A673 (cell line): ENCODE measurements at regions not wholly inside any gene's neighbourhood (a gene's known extent, or its start where the extent isn't known, plus 50 kb on each side); places are given as distances from the start of the nearest gene placed in this dataset.

ENCODE experiments used
- BruUV-seq: library from RNA; stranded (reverse); fragments of 400-500 nt; replicated peaks from 2 replicates; lab custom pipeline; 2021; lab: Mats Ljungman, UMichigan
- CTCF ChIA-PET: fragments of 300-600 bp; sonication (Branson Sonifier 250); formaldehyde crosslinking; loops from one replicate; lab custom pipeline; 2022; ENCODE audit warnings: antibody characterized with exemption; lab: Charles Lee
- POLR2A ChIA-PET: fragments of 300-600 bp; sonication (Branson Sonifier 250); formaldehyde crosslinking; loops from one replicate; lab custom pipeline; 2022; ENCODE audit warnings: antibody characterized with exemption; ENCODE audit not compliant: low non-redundant PET; lab: Charles Lee
- DNase-seq: peaks from one replicate; pipeline ENCODE4 v3.0.0-alpha.2; 2015; ENCODE audit warnings: low spot score
- H3K27ac ChIP-seq: fragments of 200-600 bp; sonication (generic); 2 replicates; pipeline ENCODE4 v1.5.1; 2016; ENCODE audit warnings: mixed run types, low read depth, mild to moderate bottlenecking, mixed read lengths, antibody characterized with exemption, low read length; ENCODE audit not compliant: poor library complexity, severe bottlenecking
- H3K27me3 ChIP-seq: fragments of 200-600 bp; sonication (generic); replicated peaks from 2 replicates; pipeline ENCODE4 v1.6.1; 2017; ENCODE audit warnings: mixed run types, low read depth, mild to moderate bottlenecking, mixed read lengths, antibody characterized with exemption, low read length; ENCODE audit not compliant: insufficient read depth, poor library complexity
- H3K36me3 ChIP-seq: fragments of 200-600 bp; sonication (generic); 2 replicates; pipeline ENCODE4 v1.6.1; 2016; ENCODE audit warnings: mixed run types, mild to moderate bottlenecking, mixed read lengths, antibody characterized with exemption, low read length; ENCODE audit not compliant: insufficient read depth, poor library complexity, severe bottlenecking
- H3K4me1 ChIP-seq: fragments of 200-600 bp; sonication (generic); 2 replicates; pipeline ENCODE4 v1.6.1; 2017; ENCODE audit warnings: mixed run types, mild to moderate bottlenecking, mixed read lengths, antibody characterized with exemption, low read length; ENCODE audit not compliant: insufficient read depth, poor library complexity, severe bottlenecking
- H3K4me3 ChIP-seq: fragments of 200-600 bp; sonication (generic); 2 replicates; pipeline ENCODE4 v1.5.1; 2016; ENCODE audit warnings: low read depth, mixed run types, mild to moderate bottlenecking, mixed read lengths, low read length; ENCODE audit not compliant: poor library complexity, severe bottlenecking
- H3K9me3 ChIP-seq: fragments of 200-600 bp; sonication (generic); 2 replicates; pipeline ENCODE4 v1.6.1; 2016; ENCODE audit warnings: mixed run types, low read depth, mild to moderate bottlenecking, mixed read lengths, antibody characterized with exemption, low read length; ENCODE audit not compliant: poor library complexity, severe bottlenecking
- EZH2 ChIP-seq: fragments of 200-600 bp; sonication (generic); IDR thresholded peaks from 2 replicates; pipeline ENCODE4 v1.6.1; 2017; ENCODE audit warnings: borderline replicate concordance, low read depth, mild to moderate bottlenecking, mixed read lengths, antibody characterized with exemption, low read length; ENCODE audit not compliant: poor library complexity, severe bottlenecking
- intact Hi-C: fragments of 100-400 bp; cut with micrococcal nuclease; formaldehyde crosslinking; loops from one replicate; pipeline ENCODE4 v1.10.0; 2022; ENCODE audit not compliant: unreplicated experiment
- TF ChIP-seq, protein P1 (sequence below): fragments of 300-800, 200-600 bp; sonication (generic); conservative IDR thresholded peaks from 2 replicates; pipeline ENCODE4 v1.5.1; 2017; ENCODE audit warnings: low read depth, mild to moderate bottlenecking, antibody characterized with exemption, low read length, moderate library complexity, mixed read lengths

DNA sequence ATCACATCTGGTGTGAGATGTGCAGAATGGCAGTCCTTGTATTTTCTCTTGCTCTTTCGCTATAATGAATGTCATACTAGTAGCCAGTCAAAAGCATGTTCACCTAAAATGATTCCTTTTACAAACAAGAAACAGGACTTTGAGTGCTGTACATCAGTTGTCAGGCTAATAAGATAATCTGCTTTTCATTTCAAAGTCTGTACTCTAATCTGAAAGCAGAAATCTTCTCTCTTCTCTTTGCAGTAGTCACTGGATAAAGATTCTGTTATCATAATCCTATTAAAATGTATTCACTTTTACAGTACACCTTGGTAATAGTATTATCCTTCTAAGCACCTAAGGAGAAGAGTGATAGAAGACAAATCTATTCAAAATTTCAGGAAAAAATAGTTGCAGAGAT is 300.1 kb downstream of the MFSD1 start:
- intact Hi-C loops = no loop called here
- H3K4me1 ChIP-seq = no peaks in the 10 kb centered on the region
- no peak for TF ChIP-seq EZH2
- TF ChIP-seq, protein P1, sequence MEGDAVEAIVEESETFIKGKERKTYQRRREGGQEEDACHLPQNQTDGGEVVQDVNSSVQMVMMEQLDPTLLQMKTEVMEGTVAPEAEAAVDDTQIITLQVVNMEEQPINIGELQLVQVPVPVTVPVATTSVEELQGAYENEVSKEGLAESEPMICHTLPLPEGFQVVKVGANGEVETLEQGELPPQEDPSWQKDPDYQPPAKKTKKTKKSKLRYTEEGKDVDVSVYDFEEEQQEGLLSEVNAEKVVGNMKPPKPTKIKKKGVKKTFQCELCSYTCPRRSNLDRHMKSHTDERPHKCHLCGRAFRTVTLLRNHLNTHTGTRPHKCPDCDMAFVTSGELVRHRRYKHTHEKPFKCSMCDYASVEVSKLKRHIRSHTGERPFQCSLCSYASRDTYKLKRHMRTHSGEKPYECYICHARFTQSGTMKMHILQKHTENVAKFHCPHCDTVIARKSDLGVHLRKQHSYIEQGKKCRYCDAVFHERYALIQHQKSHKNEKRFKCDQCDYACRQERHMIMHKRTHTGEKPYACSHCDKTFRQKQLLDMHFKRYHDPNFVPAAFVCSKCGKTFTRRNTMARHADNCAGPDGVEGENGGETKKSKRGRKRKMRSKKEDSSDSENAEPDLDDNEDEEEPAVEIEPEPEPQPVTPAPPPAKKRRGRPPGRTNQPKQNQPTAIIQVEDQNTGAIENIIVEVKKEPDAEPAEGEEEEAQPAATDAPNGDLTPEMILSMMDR = no peak
- no peak overlapping the region for H3K4me3 ChIP-seq
- BruUV-seq = no TSS peak
- no peaks in the 10 kb centered on the region for H3K36me3 ChIP-seq
- DNase-seq = no peak
- H3K27ac ChIP-seq = no peak overlapping the region
- H3K9me3 ChIP-seq = no peaks in the 10 kb centered on the region
- POLR2A ChIA-PET = no interaction called here
- CTCF ChIA-PET = no interaction called here
- H3K27me3 ChIP-seq = no peaks in the 10 kb centered on the region

DNA sequence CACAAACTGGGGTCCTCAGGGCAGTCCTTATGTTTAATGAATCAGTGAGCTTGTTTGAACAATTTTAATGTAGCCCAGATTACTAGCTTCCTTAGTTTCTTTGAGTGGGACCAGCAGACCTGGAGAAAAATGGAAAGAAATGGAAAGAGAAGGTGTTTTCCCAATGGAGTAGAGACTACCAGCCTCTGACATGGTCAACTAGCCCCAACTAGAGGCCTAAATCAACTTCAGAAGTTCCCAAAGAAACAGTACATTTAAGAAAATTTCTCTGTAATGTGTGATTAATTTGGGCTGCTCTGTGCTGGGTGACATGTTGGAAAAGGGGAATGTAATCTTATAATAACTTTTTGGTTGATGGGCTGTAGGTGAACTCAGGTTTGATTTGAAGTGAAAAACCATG is 310.9 kb downstream of the MFSD1 start:
- Histone ChIP-seq H3K9me3 (no peaks in the 10 kb centered on the region), H3K27ac (no peak overlapping the region), H3K4me1 (no peaks in the 10 kb centered on the region), H3K4me3 (no peak overlapping the region), H3K27me3 (peaks cover under 1% of the 10 kb centered on the region), H3K36me3 (no peaks in the 10 kb centered on the region)
- DNase-seq = no peak
- CTCF ChIA-PET = no interaction called here
- intact Hi-C loops = no loop called here
- no peak for TF ChIP-seq EZH2
- TF ChIP-seq, protein P1 = no peak
- POLR2A ChIA-PET = no interaction called here
- BruUV-seq = no TSS peak

DNA sequence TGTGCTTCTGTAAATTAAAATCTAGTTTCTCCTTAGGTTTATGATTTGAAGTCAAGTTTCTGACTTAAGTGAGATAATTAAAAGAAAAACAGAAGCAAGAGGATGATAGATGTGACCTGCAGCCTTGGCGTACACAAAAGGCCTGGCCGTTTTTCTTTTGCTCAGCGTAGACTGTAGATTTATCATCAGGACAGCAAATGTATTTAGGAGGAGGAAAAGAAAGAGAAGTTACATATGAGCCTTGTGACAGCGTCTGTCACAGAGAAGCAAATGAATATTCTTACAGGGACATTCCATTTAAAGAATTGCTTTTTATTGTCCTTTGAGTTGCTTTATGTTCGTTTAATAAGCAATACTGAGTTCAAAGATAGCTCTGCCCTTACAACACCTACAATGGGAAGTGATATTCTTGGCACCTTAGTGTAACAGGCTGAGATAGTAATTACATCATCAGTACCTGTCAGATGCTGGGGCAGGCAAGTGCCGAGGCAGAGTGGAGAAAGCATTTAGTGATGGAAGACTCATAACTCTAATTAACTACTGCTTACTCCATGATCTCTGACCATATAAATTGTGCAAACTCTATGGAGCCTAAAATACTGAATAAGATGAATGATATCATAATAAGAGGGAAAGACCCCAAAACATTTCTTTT is 311.5 kb downstream of the MFSD1 start:
- Histone ChIP-seq H3K9me3 (no peaks in the 10 kb centered on the region), H3K27ac (no peak overlapping the region), H3K27me3 (peaks cover 3% of the 10 kb centered on the region), H3K4me1 (no peaks in the 10 kb centered on the region), H3K4me3 (no peak overlapping the region), H3K36me3 (no peaks in the 10 kb centered on the region)
- BruUV-seq = no TSS peak
- DNase-seq = no peak
- intact Hi-C loops = no loop called here
- TF ChIP-seq, protein P1 = no peak
- TF ChIP-seq EZH2 = no peak
- ChIA-PET CTCF (no interaction called here), POLR2A (no interaction called here)
